ENCODE measurements at regions not wholly inside any gene's neighbourhood (a gene's known extent, or its start where the extent isn't known, plus 50 kb on each side); places are given as distances from the start of the nearest gene placed in this dataset.
"Not testable (repeated sequence)": the region's sequence is repeated elsewhere in the genome, so short reads cannot be mapped to it uniquely, and the experiment has no call there.

GRCh38 chr3:135596563-135596962, 369.0 kb upstream of the PPP2R3A start:
- no peaks in the 10 kb centered on the region for H3K27me3 ChIP-seq (ENCODE audit: control insufficient read depth, insufficient read depth, low read length)
- no peak overlapping the region for H3K4me3 ChIP-seq (ENCODE audit: insufficient read depth, low read depth, low read length)
- H3K36me3 ChIP-seq (replicated peaks; ENCODE audit: control insufficient read depth, insufficient read depth, low read length): no peaks in the 10 kb centered on the region
- no peak for DNase-seq

- Histone ChIP-seq H3K4me3 (ENCODE audit: insufficient read depth, low read depth, low read length) (no peak overlapping the region), H3K36me3 (replicated peaks; ENCODE audit: control insufficient read depth, insufficient read depth, low read length) (no peaks in the 10 kb centered on the region), H3K27me3 (ENCODE audit: control insufficient read depth, insufficient read depth, low read length) (no peaks in the 10 kb centered on the region)
- no peak for DNase-seq
These were observed 367.7 kb upstream of the PPP2R3A start for GRCh38 chr3:135597855-135598254.

GRCh38 chr3:135598597-135598996, 366.9 kb upstream of the PPP2R3A start:
- no peak for DNase-seq
- H3K4me3 ChIP-seq (ENCODE audit: insufficient read depth, low read depth, low read length): no peak overlapping the region
- H3K36me3 ChIP-seq (replicated peaks; ENCODE audit: control insufficient read depth, insufficient read depth, low read length): no peaks in the 10 kb centered on the region

GRCh38 chr3:135604512-135604911, 361.0 kb upstream of the PPP2R3A start:
- not testable (repeated sequence) for H3K4me3 ChIP-seq (ENCODE audit: insufficient read depth, low read depth, low read length); DNase-seq; H3K36me3 ChIP-seq (replicated peaks; ENCODE audit: control insufficient read depth, insufficient read depth, low read length); H3K27me3 ChIP-seq (ENCODE audit: control insufficient read depth, insufficient read depth, low read length)

More at GRCh38 chr3:135598597-135598996, 366.9 kb upstream of the PPP2R3A start:
- H3K27me3 ChIP-seq (ENCODE audit: control insufficient read depth, insufficient read depth, low read length): no peaks in the 10 kb centered on the region

- H3K36me3 ChIP-seq (replicated peaks; ENCODE audit: control insufficient read depth, insufficient read depth, low read length): no peaks in the 10 kb centered on the region
- DNase-seq: no peak
- H3K27me3 ChIP-seq (ENCODE audit: control insufficient read depth, insufficient read depth, low read length): no peaks in the 10 kb centered on the region
- no peak overlapping the region for H3K4me3 ChIP-seq (ENCODE audit: insufficient read depth, low read depth, low read length)
These were observed 347.4 kb upstream of the PPP2R3A start for GRCh38 chr3:135618123-135618522.

GRCh38 chr3:135621184-135621920, 344.2 kb upstream of the PPP2R3A start:
- DNase-seq: peak; percentile 34
- no peaks in the 10 kb centered on the region for H3K36me3 ChIP-seq (replicated peaks; ENCODE audit: control insufficient read depth, insufficient read depth, low read length)
- no peak overlapping the region for H3K4me3 ChIP-seq (ENCODE audit: insufficient read depth, low read depth, low read length)
- no peaks in the 10 kb centered on the region for H3K27me3 ChIP-seq (ENCODE audit: control insufficient read depth, insufficient read depth, low read length)

- H3K36me3 ChIP-seq (replicated peaks; ENCODE audit: control insufficient read depth, insufficient read depth, low read length): no peaks in the 10 kb centered on the region
- H3K27me3 ChIP-seq (ENCODE audit: control insufficient read depth, insufficient read depth, low read length): no peaks in the 10 kb centered on the region
- no peak overlapping the region for H3K4me3 ChIP-seq (ENCODE audit: insufficient read depth, low read depth, low read length)
- DNase-seq: no peak
These were observed 343.3 kb upstream of the PPP2R3A start for GRCh38 chr3:135622215-135622614.

- Histone ChIP-seq H3K27me3 (ENCODE audit: control insufficient read depth, insufficient read depth, low read length) (no peaks in the 10 kb centered on the region), H3K4me3 (ENCODE audit: insufficient read depth, low read depth, low read length) (no peak overlapping the region), H3K36me3 (replicated peaks; ENCODE audit: control insufficient read depth, insufficient read depth, low read length) (no peaks in the 10 kb centered on the region)
- DNase-seq: no peak
These were observed 342.9 kb upstream of the PPP2R3A start for GRCh38 chr3:135622656-135623055.

GRCh38 chr3:135623558-135623957, 342.0 kb upstream of the PPP2R3A start:
- no peak overlapping the region for H3K4me3 ChIP-seq (ENCODE audit: insufficient read depth, low read depth, low read length)
- H3K36me3 ChIP-seq (replicated peaks; ENCODE audit: control insufficient read depth, insufficient read depth, low read length): no peaks in the 10 kb centered on the region
- no peaks in the 10 kb centered on the region for H3K27me3 ChIP-seq (ENCODE audit: control insufficient read depth, insufficient read depth, low read length)
- DNase-seq: no peak

- Histone ChIP-seq H3K27me3 (ENCODE audit: control insufficient read depth, insufficient read depth, low read length) (no peaks in the 10 kb centered on the region), H3K4me3 (ENCODE audit: insufficient read depth, low read depth, low read length) (no peak overlapping the region), H3K36me3 (replicated peaks; ENCODE audit: control insufficient read depth, insufficient read depth, low read length) (no peaks in the 10 kb centered on the region)
- no peak for DNase-seq
These were observed 338.5 kb upstream of the PPP2R3A start for GRCh38 chr3:135627057-135627456.

GRCh38 chr3:135629701-135630408, 335.7 kb upstream of the PPP2R3A start:
- Histone ChIP-seq H3K27me3 (ENCODE audit: control insufficient read depth, insufficient read depth, low read length) (no peaks in the 10 kb centered on the region), H3K4me3 (ENCODE audit: insufficient read depth, low read depth, low read length) (no peak overlapping the region), H3K36me3 (replicated peaks; ENCODE audit: control insufficient read depth, insufficient read depth, low read length) (no peaks in the 10 kb centered on the region)
- no peak for DNase-seq

- no peak overlapping the region for H3K4me3 ChIP-seq (ENCODE audit: insufficient read depth, low read depth, low read length)
- no peaks in the 10 kb centered on the region for H3K36me3 ChIP-seq (replicated peaks; ENCODE audit: control insufficient read depth, insufficient read depth, low read length)
- DNase-seq: no peak
- no peaks in the 10 kb centered on the region for H3K27me3 ChIP-seq (ENCODE audit: control insufficient read depth, insufficient read depth, low read length)
These were observed 332.9 kb upstream of the PPP2R3A start for GRCh38 chr3:135632556-135633065.

- DNase-seq: no peak
- H3K27me3 ChIP-seq (ENCODE audit: control insufficient read depth, insufficient read depth, low read length): no peaks in the 10 kb centered on the region
- H3K4me3 ChIP-seq (ENCODE audit: insufficient read depth, low read depth, low read length): no peak overlapping the region
- H3K36me3 ChIP-seq (replicated peaks; ENCODE audit: control insufficient read depth, insufficient read depth, low read length): no peaks in the 10 kb centered on the region
These were observed 332.4 kb upstream of the PPP2R3A start for GRCh38 chr3:135633078-135633477.

- Histone ChIP-seq H3K36me3 (replicated peaks; ENCODE audit: control insufficient read depth, insufficient read depth, low read length) (no peaks in the 10 kb centered on the region), H3K27me3 (ENCODE audit: control insufficient read depth, insufficient read depth, low read length) (no peaks in the 10 kb centered on the region), H3K4me3 (ENCODE audit: insufficient read depth, low read depth, low read length) (no peak overlapping the region)
- DNase-seq: no peak
These were observed 328.9 kb upstream of the PPP2R3A start for GRCh38 chr3:135636596-135636995.

GRCh38 chr3:135637013-135637412, 328.5 kb upstream of the PPP2R3A start:
- DNase-seq: no peak
- Histone ChIP-seq H3K4me3 (ENCODE audit: insufficient read depth, low read depth, low read length) (no peak overlapping the region), H3K27me3 (ENCODE audit: control insufficient read depth, insufficient read depth, low read length) (no peaks in the 10 kb centered on the region), H3K36me3 (replicated peaks; ENCODE audit: control insufficient read depth, insufficient read depth, low read length) (no peaks in the 10 kb centered on the region)
